Activated CD4-positive, CD25-positive, alpha-beta regulatory T cell treated with anti-CD3 and anti-CD28 coated beads, Interleukin-2, amount 50 U/mL, for 16 hours (primary cell): ENCODE measurements at regions not wholly inside any gene's neighbourhood (a gene's known extent, or its start where the extent isn't known, plus 50 kb on each side); places are given as distances from the start of the nearest gene placed in this dataset.

Experiments
- DNase-seq: peaks from one replicate; pipeline ENCODE4 v3.0.0-alpha.2; 2020; ENCODE audit warnings: low read depth, low spot score

- no peak for DNase-seq
Observed at GRCh38 chr18:32621034-32621433, 150.4 kb upstream of the GAREM1 start.

GRCh38 chr18:32618546-32618945 lies 147.9 kb upstream of the GAREM1 start:
- DNase-seq, result no peak

- no peak for DNase-seq
Observed at GRCh38 chr18:32613821-32614220, 143.1 kb upstream of the GAREM1 start.

- no peak for DNase-seq
Observed at GRCh38 chr18:32612651-32613050, 142.0 kb upstream of the GAREM1 start.

- DNase-seq, result no peak
Observed at GRCh38 chr18:32610176-32610575, 139.5 kb upstream of the GAREM1 start.

- DNase-seq, result no peak
Observed at GRCh38 chr18:32607816-32608215, 137.1 kb upstream of the GAREM1 start.

GRCh38 chr18:32598144-32598543 lies 127.5 kb upstream of the GAREM1 start:
- no peak for DNase-seq

GRCh38 chr18:32596501-32596900 lies 125.8 kb upstream of the GAREM1 start:
- DNase-seq, result no peak

- DNase-seq, result no peak
Observed at GRCh38 chr18:32595832-32596231, 125.2 kb upstream of the GAREM1 start.

- no peak for DNase-seq
Observed at GRCh38 chr18:32588191-32588590, 117.5 kb upstream of the GAREM1 start.

- no peak for DNase-seq
Observed at GRCh38 chr18:32583431-32583830, 112.7 kb upstream of the GAREM1 start.

GRCh38 chr18:32582455-32582854 lies 111.8 kb upstream of the GAREM1 start:
- no peak for DNase-seq

GRCh38 chr18:32577561-32577960 lies 106.9 kb upstream of the GAREM1 start:
- no peak for DNase-seq

- DNase-seq, result no peak
Observed at GRCh38 chr18:32576296-32576916, 105.7 kb upstream of the GAREM1 start.

- no peak for DNase-seq
Observed at GRCh38 chr18:32566960-32567359, 96.3 kb upstream of the GAREM1 start.

- no peak for DNase-seq
Observed at GRCh38 chr18:32553640-32554365, 83.1 kb upstream of the GAREM1 start.

- no peak for DNase-seq
Observed at GRCh38 chr18:32553174-32553573, 82.5 kb upstream of the GAREM1 start.

- peak; percentile 21 for DNase-seq
Observed at GRCh38 chr18:32552421-32553030, 81.8 kb upstream of the GAREM1 start.

GRCh38 chr18:32550963-32551362 lies 80.3 kb upstream of the GAREM1 start:
- DNase-seq, result no peak

- no peak for DNase-seq
Observed at GRCh38 chr18:32549248-32550110, 78.8 kb upstream of the GAREM1 start.

- DNase-seq, result no peak
Observed at GRCh38 chr18:32548688-32549087, 78.0 kb upstream of the GAREM1 start.

- DNase-seq, result no peak
Observed at GRCh38 chr18:32545631-32546030, 74.9 kb upstream of the GAREM1 start.
